A673 (cell line): ENCODE measurements at regions not wholly inside any gene's neighbourhood (a gene's known extent, or its start where the extent isn't known, plus 50 kb on each side); places are given as distances from the start of the nearest gene placed in this dataset.

Experiments
- BruUV-seq: library from RNA; stranded (reverse); fragments of 400-500 nt; replicated peaks from 2 replicates; lab custom pipeline; 2021; lab: Mats Ljungman, UMichigan
- CTCF ChIA-PET: fragments of 300-600 bp; sonication (Branson Sonifier 250); formaldehyde crosslinking; loops from one replicate; lab custom pipeline; 2022; ENCODE audit warnings: antibody characterized with exemption; lab: Charles Lee
- POLR2A ChIA-PET: fragments of 300-600 bp; sonication (Branson Sonifier 250); formaldehyde crosslinking; loops from one replicate; lab custom pipeline; 2022; ENCODE audit warnings: antibody characterized with exemption; ENCODE audit not compliant: low non-redundant PET; lab: Charles Lee
- DNase-seq: peaks from one replicate; pipeline ENCODE4 v3.0.0-alpha.2; 2015; ENCODE audit warnings: low spot score
- H3K27ac ChIP-seq: fragments of 200-600 bp; sonication (generic); 2 replicates; pipeline ENCODE4 v1.5.1; 2016; ENCODE audit warnings: mixed run types, low read depth, mild to moderate bottlenecking, mixed read lengths, antibody characterized with exemption, low read length; ENCODE audit not compliant: poor library complexity, severe bottlenecking
- H3K27me3 ChIP-seq: fragments of 200-600 bp; sonication (generic); replicated peaks from 2 replicates; pipeline ENCODE4 v1.6.1; 2017; ENCODE audit warnings: mixed run types, low read depth, mild to moderate bottlenecking, mixed read lengths, antibody characterized with exemption, low read length; ENCODE audit not compliant: insufficient read depth, poor library complexity
- H3K36me3 ChIP-seq: fragments of 200-600 bp; sonication (generic); 2 replicates; pipeline ENCODE4 v1.6.1; 2016; ENCODE audit warnings: mixed run types, mild to moderate bottlenecking, mixed read lengths, antibody characterized with exemption, low read length; ENCODE audit not compliant: insufficient read depth, poor library complexity, severe bottlenecking
- H3K4me1 ChIP-seq: fragments of 200-600 bp; sonication (generic); 2 replicates; pipeline ENCODE4 v1.6.1; 2017; ENCODE audit warnings: mixed run types, mild to moderate bottlenecking, mixed read lengths, antibody characterized with exemption, low read length; ENCODE audit not compliant: insufficient read depth, poor library complexity, severe bottlenecking
- H3K4me3 ChIP-seq: fragments of 200-600 bp; sonication (generic); 2 replicates; pipeline ENCODE4 v1.5.1; 2016; ENCODE audit warnings: low read depth, mixed run types, mild to moderate bottlenecking, mixed read lengths, low read length; ENCODE audit not compliant: poor library complexity, severe bottlenecking
- H3K9me3 ChIP-seq: fragments of 200-600 bp; sonication (generic); 2 replicates; pipeline ENCODE4 v1.6.1; 2016; ENCODE audit warnings: mixed run types, low read depth, mild to moderate bottlenecking, mixed read lengths, antibody characterized with exemption, low read length; ENCODE audit not compliant: poor library complexity, severe bottlenecking
- CTCF ChIP-seq: fragments of 300-800, 200-600 bp; sonication (generic); conservative IDR thresholded peaks from 2 replicates; pipeline ENCODE4 v1.5.1; 2017; ENCODE audit warnings: low read depth, mild to moderate bottlenecking, antibody characterized with exemption, low read length, moderate library complexity, mixed read lengths
- EZH2 ChIP-seq: fragments of 200-600 bp; sonication (generic); IDR thresholded peaks from 2 replicates; pipeline ENCODE4 v1.6.1; 2017; ENCODE audit warnings: borderline replicate concordance, low read depth, mild to moderate bottlenecking, mixed read lengths, antibody characterized with exemption, low read length; ENCODE audit not compliant: poor library complexity, severe bottlenecking
- intact Hi-C: fragments of 100-400 bp; cut with micrococcal nuclease; formaldehyde crosslinking; loops from one replicate; pipeline ENCODE4 v1.10.0; 2022; ENCODE audit not compliant: unreplicated experiment

GRCh38 chrX:94114362-94114761 is 440.4 kb downstream of the FAM133A start:
- BruUV-seq, result no TSS peak
- CTCF ChIA-PET, result no interaction called here
- intact Hi-C loops, result no loop called here

DNA sequence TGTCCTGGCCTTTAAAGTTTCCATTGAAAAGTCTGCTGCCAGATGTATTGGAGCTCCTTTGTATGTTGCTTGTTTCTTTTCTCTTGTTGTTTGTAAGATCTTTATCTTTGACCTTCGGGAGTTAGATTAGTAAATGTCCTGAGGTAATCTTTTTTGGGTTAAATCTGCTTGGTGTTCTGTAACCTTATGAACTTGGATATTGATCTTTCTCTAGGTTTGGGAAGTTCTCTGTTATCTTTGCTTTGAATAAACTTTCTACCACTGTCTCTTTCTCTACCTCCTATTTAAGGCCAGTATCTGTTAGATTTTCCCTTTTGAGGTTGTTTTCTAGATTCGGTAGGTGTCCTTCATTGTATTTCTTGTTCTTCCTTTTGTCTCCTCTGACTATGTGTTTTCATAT is 447.8 kb downstream of the FAM133A start:
- intact Hi-C loops, result no loop called here
- Histone ChIP-seq H3K27me3 (no peaks in the 10 kb centered on the region), H3K36me3 (no peaks in the 10 kb centered on the region), H3K4me1 (no peaks in the 10 kb centered on the region), H3K9me3 (no peaks in the 10 kb centered on the region), H3K4me3 (no peak overlapping the region), H3K27ac (no peak overlapping the region)
- TF ChIP-seq EZH2 (no peak), CTCF (no peak)
- no TSS peak for BruUV-seq
- CTCF ChIA-PET, result no interaction called here
- no peak for DNase-seq
- POLR2A ChIA-PET, result no interaction called here

More at GRCh38 chrX:94114362-94114761, 440.4 kb downstream of the FAM133A start:
- Histone ChIP-seq H3K4me3 (no peak overlapping the region), H3K27ac (no peak overlapping the region), H3K4me1 (no peaks in the 10 kb centered on the region), H3K36me3 (no peaks in the 10 kb centered on the region), H3K9me3 (peaks cover 4% of the 10 kb centered on the region), H3K27me3 (no peaks in the 10 kb centered on the region)
- POLR2A ChIA-PET, result no interaction called here
- DNase-seq, result no peak
- TF ChIP-seq EZH2 (no peak), CTCF (no peak)

DNA sequence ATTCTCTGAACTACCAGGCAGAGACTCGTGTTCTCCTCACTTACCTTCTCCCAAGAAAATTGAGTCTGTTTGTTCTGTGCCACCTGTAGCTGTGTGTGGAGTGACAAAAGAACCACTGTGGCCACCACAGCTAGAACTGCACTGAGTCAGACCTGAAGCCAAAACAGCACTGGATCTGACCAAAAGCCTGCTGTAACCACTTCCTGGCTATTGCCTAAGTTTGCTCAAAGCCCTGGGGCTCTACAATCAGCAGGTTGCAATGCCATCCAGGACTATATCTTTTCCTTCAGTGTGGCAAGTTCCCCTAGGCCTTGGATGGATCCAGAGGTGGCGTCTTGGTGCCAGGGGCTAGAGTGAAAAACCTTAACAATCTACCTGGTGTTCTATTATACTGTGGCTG is 449.1 kb downstream of the FAM133A start:
- no peak overlapping the region for H3K27ac ChIP-seq
- DNase-seq, result no peak
- H3K27me3 ChIP-seq, result no peaks in the 10 kb centered on the region
- no peak overlapping the region for H3K4me3 ChIP-seq
- H3K36me3 ChIP-seq, result no peaks in the 10 kb centered on the region
- intact Hi-C loops, result no loop called here
- ChIA-PET CTCF (no interaction called here), POLR2A (no interaction called here)
- H3K9me3 ChIP-seq, result no peaks in the 10 kb centered on the region
- H3K4me1 ChIP-seq, result no peaks in the 10 kb centered on the region
- no TSS peak for BruUV-seq
- TF ChIP-seq EZH2 (no peak), CTCF (no peak)
